Neutrophil (primary cell): ENCODE measurements at regions not wholly inside any gene's neighbourhood (a gene's known extent, or its start where the extent isn't known, plus 50 kb on each side); places are given as distances from the start of the nearest gene placed in this dataset.

Experiments
- H3K27ac ChIP-seq: fragments of 200-600 bp; sonication (generic); 2 replicates; pipeline ENCODE4 v1.5.1; 2016; ENCODE audit warnings: mild to moderate bottlenecking, moderate library complexity
- H3K27me3 ChIP-seq: fragments of 200-600 bp; sonication (generic); 2 replicates; pipeline ENCODE4 v1.6.0; 2016; ENCODE audit warnings: mild to moderate bottlenecking
- H3K36me3 ChIP-seq: fragments of 200-600 bp; sonication (generic); 2 replicates; pipeline ENCODE4 v1.5.1; 2017
- H3K4me1 ChIP-seq, 2 experiments: fragments of 200-600 bp in 1 of 2; sonication (generic) in 1 of 2; 1 replicate in 1 of 2; 2 replicates in 1 of 2; pipeline versions ENCODE4 v1.5.1 to v1.6.1; 2013 to 2016; ENCODE audit warnings: low read depth in 1 of 2, low read length in 1 of 2, mild to moderate bottlenecking in 1 of 2, moderate library complexity in 1 of 2; ENCODE audit not compliant: control insufficient read depth in 1 of 2, insufficient read depth in 1 of 2
- H3K4me3 ChIP-seq, 2 experiments: fragments of 200-600 bp in 1 of 2; sonication (generic) in 1 of 2; 1 replicate in 1 of 2; 2 replicates in 1 of 2; pipeline ENCODE4 v1.5.1; 2013 to 2016; ENCODE audit warnings: low read depth in 1 of 2, low read length in 1 of 2, mild to moderate bottlenecking in 1 of 2, moderate library complexity in 1 of 2
- H3K9me3 ChIP-seq: fragments of 200-600 bp; sonication (generic); 2 replicates; pipeline ENCODE4 v1.5.1; 2016
- TF ChIP-seq, protein P1 (sequence below): fragments of 200-600 bp; sonication (generic); IDR thresholded peaks from 2 replicates; pipeline ENCODE4 v1.5.1; 2016; ENCODE audit warnings: antibody characterized with exemption

DNA sequence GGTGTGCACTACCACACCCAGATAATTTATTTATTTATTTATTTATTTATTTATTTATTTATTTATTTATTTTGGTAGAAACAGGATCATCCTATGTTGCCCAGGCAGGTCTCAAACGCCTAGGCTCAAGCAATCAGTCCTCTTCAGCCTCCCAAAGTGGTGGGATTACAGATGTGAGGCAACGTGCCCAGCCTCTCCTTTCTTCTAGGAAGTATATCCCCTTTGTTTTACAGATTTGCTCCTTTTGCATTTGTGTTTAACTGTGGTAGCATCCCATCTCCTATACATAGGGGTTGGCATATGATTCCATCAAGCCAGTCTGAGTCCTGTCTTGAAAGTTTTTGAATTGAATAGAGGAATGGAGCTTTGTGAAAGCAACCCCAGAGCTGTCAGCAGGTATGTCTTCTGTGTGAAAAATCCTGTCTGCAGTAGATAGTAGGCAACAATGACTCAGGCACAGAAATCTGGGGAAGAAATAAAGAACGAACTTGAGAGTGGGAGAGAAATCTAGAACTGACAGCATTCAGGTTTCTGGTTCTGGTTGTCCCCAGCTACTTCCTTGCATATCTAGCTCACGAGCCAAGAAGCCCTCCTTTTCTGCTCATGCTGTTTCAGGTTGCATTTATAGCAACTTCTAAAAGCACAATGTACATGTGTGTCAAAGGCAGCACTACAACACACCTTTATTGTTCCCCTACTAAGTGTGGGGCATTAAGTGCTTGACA lies 113.7 kb upstream of the LSM6 start:
- Histone ChIP-seq H3K36me3 (no peaks in the 10 kb centered on the region), H3K27me3 (peaks cover 12% of the 10 kb centered on the region), H3K27ac (no peak overlapping the region), H3K9me3 (no peaks in the 10 kb centered on the region), H3K4me1 (peaks cover 0 to 12% of the 10 kb centered on the region in 2 experiments), H3K4me3 (no peak overlapping the region)
- TF ChIP-seq, protein P1, sequence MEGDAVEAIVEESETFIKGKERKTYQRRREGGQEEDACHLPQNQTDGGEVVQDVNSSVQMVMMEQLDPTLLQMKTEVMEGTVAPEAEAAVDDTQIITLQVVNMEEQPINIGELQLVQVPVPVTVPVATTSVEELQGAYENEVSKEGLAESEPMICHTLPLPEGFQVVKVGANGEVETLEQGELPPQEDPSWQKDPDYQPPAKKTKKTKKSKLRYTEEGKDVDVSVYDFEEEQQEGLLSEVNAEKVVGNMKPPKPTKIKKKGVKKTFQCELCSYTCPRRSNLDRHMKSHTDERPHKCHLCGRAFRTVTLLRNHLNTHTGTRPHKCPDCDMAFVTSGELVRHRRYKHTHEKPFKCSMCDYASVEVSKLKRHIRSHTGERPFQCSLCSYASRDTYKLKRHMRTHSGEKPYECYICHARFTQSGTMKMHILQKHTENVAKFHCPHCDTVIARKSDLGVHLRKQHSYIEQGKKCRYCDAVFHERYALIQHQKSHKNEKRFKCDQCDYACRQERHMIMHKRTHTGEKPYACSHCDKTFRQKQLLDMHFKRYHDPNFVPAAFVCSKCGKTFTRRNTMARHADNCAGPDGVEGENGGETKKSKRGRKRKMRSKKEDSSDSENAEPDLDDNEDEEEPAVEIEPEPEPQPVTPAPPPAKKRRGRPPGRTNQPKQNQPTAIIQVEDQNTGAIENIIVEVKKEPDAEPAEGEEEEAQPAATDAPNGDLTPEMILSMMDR = no peak

GRCh38 chr4:146059865-146060264 lies 115.7 kb upstream of the LSM6 start:
- no peaks in the 10 kb centered on the region for H3K9me3 ChIP-seq
- peaks cover 0 to 12% of the 10 kb centered on the region in 2 experiments for H3K4me1 ChIP-seq
- H3K4me3 ChIP-seq = no peak overlapping the region
- TF ChIP-seq, protein P1 = no peak
- H3K27me3 ChIP-seq = peaks cover 11% of the 10 kb centered on the region
- H3K27ac ChIP-seq = peak overlapping the region; percentile 29
- no peaks in the 10 kb centered on the region for H3K36me3 ChIP-seq

GRCh38 chr4:146059151-146059550 lies 116.4 kb upstream of the LSM6 start:
- H3K27ac ChIP-seq = peak overlapping the region; percentile 29
- H3K4me1 ChIP-seq = peaks cover 0 to 12% of the 10 kb centered on the region in 2 experiments
- TF ChIP-seq, protein P1 = no peak
- no peaks in the 10 kb centered on the region for H3K36me3 ChIP-seq
- H3K4me3 ChIP-seq = no peak overlapping the region
- H3K9me3 ChIP-seq = no peaks in the 10 kb centered on the region
- H3K27me3 ChIP-seq = peaks cover 11% of the 10 kb centered on the region

- Histone ChIP-seq H3K27me3 (peaks cover 11% of the 10 kb centered on the region), H3K36me3 (no peaks in the 10 kb centered on the region), H3K9me3 (no peaks in the 10 kb centered on the region), H3K27ac (no peak overlapping the region), H3K4me3 (no peak overlapping the region), H3K4me1 (peaks cover 0 to 12% of the 10 kb centered on the region in 2 experiments)
- TF ChIP-seq, protein P1 = no peak
Observed at GRCh38 chr4:146058531-146058930, 117.0 kb upstream of the LSM6 start.

- H3K36me3 ChIP-seq = no peaks in the 10 kb centered on the region
- no peaks in the 10 kb centered on the region for H3K9me3 ChIP-seq
- TF ChIP-seq, protein P1 = no peak
- peaks cover 11% of the 10 kb centered on the region for H3K27me3 ChIP-seq
- H3K27ac ChIP-seq = no peak overlapping the region
- H3K4me3 ChIP-seq = no peak overlapping the region
- H3K4me1 ChIP-seq = peaks cover 0 to 9% of the 10 kb centered on the region in 2 experiments
Observed at GRCh38 chr4:146054676-146055075, 116.1 kb upstream of the ZNF827 start.
